ENCODE measurements at regions not wholly inside any gene's neighbourhood (a gene's known extent, or its start where the extent isn't known, plus 50 kb on each side); places are given as distances from the start of the nearest gene placed in this dataset.
"Not testable (repeated sequence)": the region's sequence is repeated elsewhere in the genome, so short reads cannot be mapped to it uniquely, and the experiment has no call there.

DNA sequence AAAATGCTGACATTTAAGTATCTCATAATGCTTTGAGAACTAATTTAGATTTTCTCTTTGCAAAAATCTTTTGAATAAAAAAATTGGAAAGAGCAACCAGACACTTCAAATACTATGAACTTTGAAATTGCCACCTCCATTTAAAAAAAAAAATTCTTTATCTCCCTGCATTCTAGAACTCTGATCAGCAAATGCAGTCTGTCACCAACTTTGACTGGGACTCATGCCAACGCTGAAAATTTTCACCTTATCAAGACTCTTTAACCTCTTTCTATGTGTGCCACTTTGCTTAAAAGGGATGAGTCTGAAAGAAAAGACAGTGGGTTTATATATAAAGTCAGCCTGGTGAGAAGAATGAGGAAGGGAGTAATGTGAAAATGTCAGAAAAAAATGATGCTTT, 191.2 kb upstream of the ARPP21 start:
- Histone ChIP-seq H3K27ac (no peak overlapping the region), H3K9me3 (no peaks in the 10 kb centered on the region), H3K27me3 (no peaks in the 10 kb centered on the region), H3K36me3 (no peaks in the 10 kb centered on the region), H3K4me3 (no peak overlapping the region), H3K4me1 (no peaks in the 10 kb centered on the region)
- TF ChIP-seq EP300 (IDR thresholded peaks at IDR 0.05), result no peak
- DNase-seq (ENCODE audit: low spot score in 2 of 2), result no peak
- 56 to 71% methylated on average over 1 of the region's 1 CpG for WGBS, 2 donors

DNA sequence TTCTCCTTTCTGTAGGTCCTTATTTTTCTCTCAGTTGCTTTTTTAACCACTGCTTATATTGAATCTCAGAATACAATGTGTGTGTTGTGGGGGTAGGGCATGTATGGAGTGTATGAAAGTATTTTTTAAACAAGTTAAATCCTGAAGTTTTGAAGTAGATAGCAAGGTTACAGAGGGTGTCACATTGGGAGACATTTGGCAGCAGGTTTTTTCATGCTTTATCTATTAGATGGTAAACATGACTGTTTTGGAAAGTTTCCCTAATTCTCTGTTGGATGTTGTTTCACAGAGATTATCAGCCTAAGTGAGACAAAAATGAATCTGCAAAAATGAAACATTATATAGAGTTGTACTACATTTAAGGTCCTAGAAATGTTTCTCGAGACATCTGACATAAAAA, 190.6 kb upstream of the ARPP21 start:
- no peak for TF ChIP-seq POLR2A (IDR thresholded peaks at IDR 0.05)
- TF ChIP-seq, protein P1, sequence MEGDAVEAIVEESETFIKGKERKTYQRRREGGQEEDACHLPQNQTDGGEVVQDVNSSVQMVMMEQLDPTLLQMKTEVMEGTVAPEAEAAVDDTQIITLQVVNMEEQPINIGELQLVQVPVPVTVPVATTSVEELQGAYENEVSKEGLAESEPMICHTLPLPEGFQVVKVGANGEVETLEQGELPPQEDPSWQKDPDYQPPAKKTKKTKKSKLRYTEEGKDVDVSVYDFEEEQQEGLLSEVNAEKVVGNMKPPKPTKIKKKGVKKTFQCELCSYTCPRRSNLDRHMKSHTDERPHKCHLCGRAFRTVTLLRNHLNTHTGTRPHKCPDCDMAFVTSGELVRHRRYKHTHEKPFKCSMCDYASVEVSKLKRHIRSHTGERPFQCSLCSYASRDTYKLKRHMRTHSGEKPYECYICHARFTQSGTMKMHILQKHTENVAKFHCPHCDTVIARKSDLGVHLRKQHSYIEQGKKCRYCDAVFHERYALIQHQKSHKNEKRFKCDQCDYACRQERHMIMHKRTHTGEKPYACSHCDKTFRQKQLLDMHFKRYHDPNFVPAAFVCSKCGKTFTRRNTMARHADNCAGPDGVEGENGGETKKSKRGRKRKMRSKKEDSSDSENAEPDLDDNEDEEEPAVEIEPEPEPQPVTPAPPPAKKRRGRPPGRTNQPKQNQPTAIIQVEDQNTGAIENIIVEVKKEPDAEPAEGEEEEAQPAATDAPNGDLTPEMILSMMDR (IDR thresholded peaks at IDR 0.05), result no peak
- TF ChIP-seq EP300 (IDR thresholded peaks at IDR 0.05), result no peak
- no peaks in the 10 kb centered on the region for H3K27me3 ChIP-seq
- H3K27ac ChIP-seq, result no peak overlapping the region
- WGBS, 2 donors, result 86 to 89% methylated on average over 1 of the region's 1 CpG
- no peaks in the 10 kb centered on the region for H3K4me1 ChIP-seq
- no peaks in the 10 kb centered on the region for H3K9me3 ChIP-seq
- H3K4me3 ChIP-seq, result no peak overlapping the region
- no peaks in the 10 kb centered on the region for H3K36me3 ChIP-seq
- DNase-seq (ENCODE audit: low spot score in 2 of 2), result no peak

DNA sequence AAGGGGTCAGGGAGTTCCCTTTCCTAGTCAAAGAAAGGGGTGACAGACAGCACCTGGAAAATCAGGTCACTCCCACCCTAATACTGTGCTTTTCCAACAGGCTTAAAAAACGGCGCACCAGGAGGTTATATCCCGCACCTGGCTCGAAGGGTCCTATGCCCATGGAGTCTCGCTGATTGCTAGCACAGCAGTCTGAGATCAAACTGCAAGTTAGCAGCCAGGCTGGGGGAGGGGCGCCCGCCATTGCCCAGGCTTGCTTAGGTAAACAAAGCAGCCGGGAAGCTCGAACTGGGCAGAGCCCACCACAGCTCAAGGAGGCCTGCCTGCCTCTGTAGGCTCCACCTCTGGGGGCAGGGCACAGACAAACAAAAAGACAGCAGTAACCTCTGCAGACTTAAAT, 184.5 kb upstream of the ARPP21 start:
- H3K4me3 ChIP-seq; H3K27ac ChIP-seq; DNase-seq (ENCODE audit: low spot score in 2 of 2); H3K4me1 ChIP-seq; H3K9me3 ChIP-seq; H3K27me3 ChIP-seq; H3K36me3 ChIP-seq: not testable (repeated sequence)
- 95 to 97% methylated on average over 5 to 9 of the region's 9 CpGs for WGBS, 2 donors

DNA sequence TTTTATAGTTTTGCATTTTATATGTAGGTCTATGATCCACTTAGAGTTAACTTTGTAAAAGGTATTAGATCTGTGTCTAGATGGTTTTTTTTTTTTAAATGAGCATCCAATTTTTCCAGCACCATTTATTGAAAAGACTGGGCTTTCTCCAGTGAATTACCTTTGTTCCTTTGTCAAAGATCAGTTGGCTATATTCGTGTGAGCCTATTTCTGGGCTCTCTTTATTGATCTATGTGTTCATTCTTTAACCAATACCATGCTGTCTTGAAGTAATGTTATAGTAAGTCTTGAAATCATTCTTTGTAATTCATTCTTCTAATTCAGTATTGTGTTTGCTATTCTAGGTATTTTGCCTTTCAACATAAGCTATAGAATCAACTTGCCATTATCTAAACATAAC, 165.4 kb upstream of the ARPP21 start:
- Histone ChIP-seq H3K4me3 (no peak overlapping the region), H3K4me1 (no peaks in the 10 kb centered on the region), H3K27me3 (no peaks in the 10 kb centered on the region), H3K36me3 (no peaks in the 10 kb centered on the region), H3K27ac (no peak overlapping the region), H3K9me3 (peaks cover 0 to 8% (median 3%) of the 10 kb centered on the region in 4 donors)
- no peak for DNase-seq (ENCODE audit: low spot score in 2 of 2)
- WGBS, 2 donors, result 15 to 22% methylated on average over 1 of the region's 1 CpG
- TF ChIP-seq POLR2A (IDR thresholded peaks at IDR 0.05), result no peak
- TF ChIP-seq EP300 (IDR thresholded peaks at IDR 0.05), result no peak
- TF ChIP-seq, protein P1 (IDR thresholded peaks at IDR 0.05), result no peak

DNA sequence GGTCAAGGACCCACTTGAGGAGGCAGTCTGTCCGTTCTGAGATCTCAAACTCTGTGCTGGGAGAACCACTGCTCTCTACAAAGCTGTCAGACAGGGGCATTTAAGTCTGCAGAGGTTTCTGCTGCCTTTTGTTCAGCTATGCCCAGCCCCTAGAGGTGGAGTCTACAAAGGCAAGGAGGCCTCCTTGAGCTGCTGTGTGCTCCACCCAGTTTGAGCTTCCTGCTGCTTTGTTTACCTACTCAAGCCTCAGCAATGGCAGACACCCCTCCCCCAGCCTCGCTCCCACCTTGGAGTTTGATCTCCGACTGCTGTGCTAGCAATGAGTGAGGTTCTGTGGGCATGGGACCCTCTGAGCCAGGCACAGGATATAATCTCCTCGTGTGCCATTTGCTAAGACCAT, 156.8 kb upstream of the ARPP21 start:
- H3K4me3 ChIP-seq, H3K27ac ChIP-seq: not testable (repeated sequence)

DNA sequence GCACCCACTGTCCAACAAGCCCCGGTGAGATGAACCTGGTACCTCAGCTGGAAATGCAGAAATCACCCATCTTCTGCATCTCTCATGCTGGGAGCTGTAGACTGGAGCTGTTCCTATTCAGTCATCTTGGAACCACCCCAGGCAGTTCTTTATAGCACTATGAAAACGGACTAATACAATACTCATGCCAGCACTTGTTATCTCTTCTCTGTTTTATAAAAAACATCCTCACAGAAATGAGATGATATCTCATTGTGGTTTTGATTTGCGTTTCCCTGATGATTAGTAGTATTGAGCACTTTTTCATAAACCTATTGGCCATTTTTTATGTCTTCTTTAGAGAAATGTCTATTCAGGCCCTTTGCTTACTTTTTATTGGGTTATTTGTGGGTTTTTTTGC, 156.2 kb upstream of the ARPP21 start:
- DNase-seq (ENCODE audit: low spot score in 2 of 2), result no peak
- Histone ChIP-seq H3K9me3 (no peaks in the 10 kb centered on the region), H3K27ac (no peak overlapping the region), H3K4me1 (no peaks in the 10 kb centered on the region), H3K27me3 (no peaks in the 10 kb centered on the region), H3K36me3 (no peaks in the 10 kb centered on the region), H3K4me3 (no peak overlapping the region)
- WGBS, 2 donors, result 74 to 75% methylated on average over 3 of the region's 3 CpGs
- TF ChIP-seq, protein P1 (IDR thresholded peaks at IDR 0.05), result no peak
- TF ChIP-seq POLR2A (IDR thresholded peaks at IDR 0.05), result no peak
- no peak for TF ChIP-seq EP300 (IDR thresholded peaks at IDR 0.05)

More for the DNA sequence above, 156.8 kb upstream of the ARPP21 start:
- not testable (repeated sequence) for DNase-seq (ENCODE audit: low spot score in 2 of 2); H3K9me3 ChIP-seq; H3K36me3 ChIP-seq; H3K27me3 ChIP-seq; H3K4me1 ChIP-seq
- WGBS, 2 donors, result 91 to 92% methylated on average over 4 of the region's 4 CpGs

DNA sequence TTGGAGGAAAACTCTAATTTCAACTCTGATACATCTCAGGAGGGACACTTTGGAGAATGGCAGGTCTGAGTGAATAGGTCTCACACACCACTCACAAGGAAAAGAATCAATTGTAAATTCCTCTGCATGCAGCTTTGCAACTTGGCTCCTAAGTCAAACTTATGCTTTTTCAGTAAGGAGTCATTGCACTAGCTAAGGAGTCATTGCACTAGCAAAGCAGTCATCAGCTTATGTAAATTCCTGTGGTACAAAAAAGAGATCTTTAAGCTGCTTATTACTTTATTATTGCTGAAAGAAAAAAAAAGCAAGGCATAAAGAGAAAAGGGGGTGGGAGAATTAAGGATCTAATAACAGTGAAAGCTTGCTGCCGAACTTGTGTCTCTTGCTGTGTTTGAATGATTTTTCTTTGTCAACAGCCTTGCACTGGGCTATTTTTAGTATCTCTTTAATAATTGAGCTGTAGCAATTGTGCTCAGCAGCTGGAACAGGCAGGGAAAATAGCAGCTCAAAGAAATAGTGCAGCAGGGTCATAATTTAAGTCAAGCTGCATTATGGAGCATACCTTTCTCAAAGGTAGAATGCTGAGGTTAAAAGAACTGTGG, 154.3 kb upstream of the ARPP21 start:
- no peaks in the 10 kb centered on the region for H3K27me3 ChIP-seq
- 22 to 26% methylated on average over 1 of the region's 1 CpG for WGBS, 2 donors
- no peak overlapping the region for H3K4me3 ChIP-seq
- H3K9me3 ChIP-seq, result no peaks in the 10 kb centered on the region
- DNase-seq (ENCODE audit: low spot score in 2 of 2), result no peak
- H3K36me3 ChIP-seq, result no peaks in the 10 kb centered on the region
- no peaks in the 10 kb centered on the region for H3K4me1 ChIP-seq
- TF ChIP-seq POLR2A (IDR thresholded peaks at IDR 0.05) (no peak), EP300 (IDR thresholded peaks at IDR 0.05) (no peak)
- TF ChIP-seq, protein P1 (IDR thresholded peaks at IDR 0.05), result no peak
- no peak overlapping the region for H3K27ac ChIP-seq

Measured in tibial nerve (tissue), 4 donors.